ENCODE measurements at regions not wholly inside any gene's neighbourhood (a gene's known extent, or its start where the extent isn't known, plus 50 kb on each side); places are given as distances from the start of the nearest gene placed in this dataset.
"Not testable (repeated sequence)": the region's sequence is repeated elsewhere in the genome, so short reads cannot be mapped to it uniquely, and the experiment has no call there.

GRCh38 chrX:13378562-13379518 lies 59.0 kb upstream of the ATXN3L start:
- not testable (repeated sequence) for H3K36me3 ChIP-seq (ENCODE audit: insufficient read depth, low read length); H3K27me3 ChIP-seq (ENCODE audit: insufficient read depth, low read length); H3K27ac ChIP-seq (ENCODE audit: low read depth, low read length); H3K4me3 ChIP-seq (ENCODE audit: low read length); H3K9me3 ChIP-seq (ENCODE audit: insufficient read depth, low read depth, low read length); H3K9ac ChIP-seq (ENCODE audit: low read depth, low read length); H3K4me1 ChIP-seq (ENCODE audit: insufficient read depth, low read length)
- WGBS: 92% methylated on average over 53 of the region's 60 CpGs

DNA sequence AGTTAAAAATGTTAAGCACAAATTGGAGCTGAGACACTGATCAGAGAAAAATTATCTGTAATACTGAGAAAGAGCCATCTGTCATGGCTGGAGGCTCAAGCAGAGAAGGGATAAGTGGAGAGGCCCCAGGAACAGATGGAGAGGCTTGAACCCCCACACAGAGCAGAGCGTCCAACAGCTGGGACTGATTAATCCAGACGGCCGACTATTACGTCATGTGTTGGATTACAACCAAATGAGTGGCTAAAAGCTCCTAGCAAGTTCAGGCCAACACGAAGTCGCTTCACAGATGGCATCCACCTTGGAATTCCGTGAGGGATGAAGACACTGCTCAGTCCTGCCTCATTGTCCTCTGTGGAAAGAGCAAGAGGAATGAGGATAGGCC lies 57.7 kb upstream of the ATXN3L start:
- Histone ChIP-seq H3K27me3 (ENCODE audit: insufficient read depth, low read length) (no peaks in the 10 kb centered on the region), H3K27ac (ENCODE audit: low read depth, low read length) (no peak overlapping the region), H3K9me3 (ENCODE audit: insufficient read depth, low read depth, low read length) (no peaks in the 10 kb centered on the region), H3K4me1 (ENCODE audit: insufficient read depth, low read length) (no peaks in the 10 kb centered on the region), H3K36me3 (ENCODE audit: insufficient read depth, low read length) (no peaks in the 10 kb centered on the region), H3K4me3 (ENCODE audit: low read length) (no peak overlapping the region), H3K9ac (ENCODE audit: low read depth, low read length) (no peak overlapping the region)
- WGBS: 95% methylated on average over 7 of the region's 7 CpGs

DNA sequence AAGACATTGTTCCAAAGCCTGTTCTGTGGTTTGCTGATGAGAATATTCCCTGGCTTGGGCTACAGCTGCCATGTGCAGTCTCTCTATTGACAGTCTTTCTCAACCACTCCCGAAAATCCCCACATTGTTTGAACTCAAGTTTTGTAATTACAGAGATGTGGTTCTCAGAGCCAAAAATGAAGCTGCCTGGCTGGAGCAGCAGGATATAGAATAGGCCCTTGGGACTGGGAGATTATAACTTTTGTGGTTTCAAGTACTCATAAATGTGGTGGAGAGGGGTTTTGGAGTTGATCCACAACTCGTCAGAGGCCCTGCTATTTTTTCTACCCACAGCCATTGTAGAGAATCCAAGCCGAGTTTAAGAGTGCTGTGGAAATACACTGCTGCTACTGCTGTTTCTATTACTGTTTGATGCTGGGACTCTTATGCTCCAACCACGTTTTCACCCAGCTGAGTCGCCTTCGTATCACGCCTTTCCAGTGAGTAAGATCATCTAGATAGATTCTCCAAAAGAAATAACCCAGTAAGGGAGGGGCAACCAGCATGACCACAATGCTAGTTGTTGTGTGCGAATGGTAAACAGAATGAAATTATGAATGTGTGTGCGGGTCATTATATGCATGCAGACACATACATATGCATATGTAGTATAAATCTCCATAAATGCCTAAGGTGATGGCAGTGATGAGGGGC lies 57.1 kb upstream of the ATXN3L start:
- no peaks in the 10 kb centered on the region for H3K4me1 ChIP-seq (ENCODE audit: insufficient read depth, low read length)
- H3K36me3 ChIP-seq (ENCODE audit: insufficient read depth, low read length): no peaks in the 10 kb centered on the region
- no peaks in the 10 kb centered on the region for H3K9me3 ChIP-seq (ENCODE audit: insufficient read depth, low read depth, low read length)
- H3K9ac ChIP-seq (ENCODE audit: low read depth, low read length): no peak overlapping the region
- no peak overlapping the region for H3K27ac ChIP-seq (ENCODE audit: low read depth, low read length)
- WGBS: 98% methylated on average over 6 of the region's 9 CpGs
- H3K4me3 ChIP-seq (ENCODE audit: low read length): no peak overlapping the region
- H3K27me3 ChIP-seq (ENCODE audit: insufficient read depth, low read length): no peaks in the 10 kb centered on the region

DNA sequence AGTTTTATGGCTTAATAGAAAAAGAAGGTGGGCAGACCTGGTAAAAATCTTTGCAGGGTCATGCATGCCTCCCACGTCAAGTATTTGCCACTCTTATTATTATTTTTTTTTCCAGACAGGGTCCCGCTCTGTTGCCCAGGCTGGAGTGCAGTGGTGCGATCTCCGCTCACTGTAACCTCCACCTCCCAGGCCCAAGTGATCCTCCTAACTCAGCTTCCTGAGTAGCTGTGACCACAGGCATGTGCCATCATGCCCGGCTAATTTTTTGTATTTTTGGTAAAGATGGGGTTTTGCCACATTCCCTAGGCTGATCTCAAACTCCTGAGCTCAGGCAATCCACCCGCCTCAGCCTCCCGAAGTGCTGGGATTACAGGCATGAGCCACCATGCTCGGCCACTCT lies 55.7 kb upstream of the ATXN3L start:
- WGBS: 93% methylated on average over 8 of the region's 8 CpGs
- not testable (repeated sequence) for H3K4me1 ChIP-seq (ENCODE audit: insufficient read depth, low read length); H3K27ac ChIP-seq (ENCODE audit: low read depth, low read length)

GRCh38 chrX:13374364-13374763 lies 54.5 kb upstream of the ATXN3L start:
- Histone ChIP-seq H3K27ac (ENCODE audit: low read depth, low read length) (no peak overlapping the region), H3K27me3 (ENCODE audit: insufficient read depth, low read length) (no peaks in the 10 kb centered on the region), H3K9me3 (ENCODE audit: insufficient read depth, low read depth, low read length) (no peaks in the 10 kb centered on the region), H3K36me3 (ENCODE audit: insufficient read depth, low read length) (no peaks in the 10 kb centered on the region), H3K4me3 (ENCODE audit: low read length) (no peak overlapping the region), H3K4me1 (ENCODE audit: insufficient read depth, low read length) (peaks cover 6% of the 10 kb centered on the region), H3K9ac (ENCODE audit: low read depth, low read length) (no peak overlapping the region)
- WGBS: no CpG with 5 or more reads among the region's 2 CpGs

More for the DNA sequence above, 55.7 kb upstream of the ATXN3L start:
- H3K9ac ChIP-seq (ENCODE audit: low read depth, low read length); H3K4me3 ChIP-seq (ENCODE audit: low read length); H3K36me3 ChIP-seq (ENCODE audit: insufficient read depth, low read length); H3K27me3 ChIP-seq (ENCODE audit: insufficient read depth, low read length); H3K9me3 ChIP-seq (ENCODE audit: insufficient read depth, low read depth, low read length): not testable (repeated sequence)

DNA sequence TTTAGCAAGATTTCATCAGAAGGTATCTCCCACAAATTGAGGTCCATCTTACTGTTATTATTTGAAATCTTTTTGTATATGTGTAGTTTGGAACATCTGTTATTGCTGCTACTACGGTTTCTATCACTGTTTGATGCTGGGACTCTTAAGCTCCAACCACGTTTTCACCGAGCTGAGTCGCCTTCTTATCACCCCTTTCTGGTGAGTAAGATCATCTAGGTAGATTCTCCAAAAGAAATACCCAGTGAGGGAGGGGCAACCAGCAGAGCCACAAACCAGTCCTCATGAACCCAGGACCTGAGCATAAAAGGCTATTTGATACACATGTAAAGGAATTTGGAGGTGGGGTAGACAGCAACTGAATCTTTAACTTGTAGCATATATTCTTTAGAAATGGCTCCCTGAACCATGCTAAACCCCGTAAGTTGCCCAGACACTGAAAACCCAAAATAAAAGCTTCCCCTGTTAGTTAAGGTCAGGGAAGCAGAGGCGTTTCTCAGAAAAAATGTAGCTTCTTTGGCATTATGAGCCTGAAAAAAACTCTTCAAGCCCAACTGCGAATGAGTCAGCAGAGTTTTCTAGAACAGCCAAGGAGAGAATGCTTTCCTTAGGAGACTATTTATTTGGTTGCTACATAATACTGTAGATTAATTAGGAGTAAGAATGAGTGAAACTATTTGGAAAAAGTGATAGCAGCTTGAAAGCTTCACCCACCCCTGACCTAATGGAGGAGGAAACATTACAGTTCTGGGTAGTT lies 53.8 kb upstream of the ATXN3L start:
- Histone ChIP-seq H3K9ac (ENCODE audit: low read depth, low read length) (no peak overlapping the region), H3K27ac (ENCODE audit: low read depth, low read length) (no peak overlapping the region)

DNA sequence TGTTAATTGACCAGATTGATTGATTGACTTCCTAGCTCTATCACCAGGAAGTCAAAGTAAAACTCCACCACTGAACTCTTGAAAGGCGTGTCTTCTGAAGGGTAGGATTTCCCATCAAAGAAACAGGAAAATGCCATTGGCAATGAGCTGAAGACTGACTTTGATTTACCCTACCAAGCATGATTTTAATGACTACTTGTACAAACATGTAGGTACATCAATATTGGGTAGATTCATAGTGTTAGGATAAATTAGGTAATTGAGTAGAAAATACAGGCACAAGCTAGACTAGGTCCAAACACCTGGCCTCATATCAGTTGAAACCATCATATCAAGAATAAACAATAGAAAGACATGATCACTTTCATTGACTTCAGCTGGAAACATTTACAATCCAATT lies 53.2 kb upstream of the ATXN3L start:
- Histone ChIP-seq H3K27me3 (ENCODE audit: insufficient read depth, low read length) (no peaks in the 10 kb centered on the region), H3K27ac (ENCODE audit: low read depth, low read length) (no peak overlapping the region), H3K4me3 (ENCODE audit: low read length) (no peak overlapping the region), H3K9me3 (ENCODE audit: insufficient read depth, low read depth, low read length) (no peaks in the 10 kb centered on the region), H3K4me1 (ENCODE audit: insufficient read depth, low read length) (peaks cover 19% of the 10 kb centered on the region), H3K9ac (ENCODE audit: low read depth, low read length) (no peak overlapping the region), H3K36me3 (ENCODE audit: insufficient read depth, low read length) (no peaks in the 10 kb centered on the region)
- WGBS: 91% methylated on average over 1 of the region's 1 CpG

More for the DNA sequence above, 53.8 kb upstream of the ATXN3L start:
- no peaks in the 10 kb centered on the region for H3K36me3 ChIP-seq (ENCODE audit: insufficient read depth, low read length)
- no peaks in the 10 kb centered on the region for H3K9me3 ChIP-seq (ENCODE audit: insufficient read depth, low read depth, low read length)
- no peaks in the 10 kb centered on the region for H3K27me3 ChIP-seq (ENCODE audit: insufficient read depth, low read length)
- WGBS: 84% methylated on average over 6 of the region's 7 CpGs
- H3K4me3 ChIP-seq (ENCODE audit: low read length): no peak overlapping the region
- H3K4me1 ChIP-seq (ENCODE audit: insufficient read depth, low read length): peaks cover 14% of the 10 kb centered on the region

- Histone ChIP-seq H3K9ac (ENCODE audit: low read depth, low read length) (no peak overlapping the region), H3K27me3 (ENCODE audit: insufficient read depth, low read length) (no peaks in the 10 kb centered on the region), H3K4me3 (ENCODE audit: low read length) (no peak overlapping the region), H3K4me1 (ENCODE audit: insufficient read depth, low read length) (peaks cover 19% of the 10 kb centered on the region), H3K36me3 (ENCODE audit: insufficient read depth, low read length) (no peaks in the 10 kb centered on the region), H3K27ac (ENCODE audit: low read depth, low read length) (no peak overlapping the region), H3K9me3 (ENCODE audit: insufficient read depth, low read depth, low read length) (no peaks in the 10 kb centered on the region)
- WGBS: 100% methylated on average over 1 of the region's 2 CpGs
Observed at GRCh38 chrX:13372203-13372980, 52.5 kb upstream of the ATXN3L start.

DNA sequence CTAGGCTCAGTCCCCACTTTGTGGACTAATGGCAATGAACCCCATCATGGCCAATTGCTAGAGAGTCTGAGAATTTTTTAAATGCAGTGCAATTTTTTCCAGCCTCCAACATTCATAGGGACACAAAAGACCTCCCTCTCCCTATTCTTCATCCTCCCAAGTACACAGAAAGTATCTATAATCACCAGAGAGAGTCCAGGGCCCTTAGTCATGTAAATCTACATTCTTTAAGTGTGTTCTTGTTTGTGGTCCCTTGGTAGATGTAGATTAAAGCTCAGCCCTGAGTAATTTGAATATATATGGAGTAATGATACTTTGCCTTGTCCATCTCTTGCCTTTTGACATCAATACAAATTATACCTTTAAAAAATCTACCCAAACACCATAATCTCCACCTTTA lies 51.3 kb upstream of the ATXN3L start:
- no peak overlapping the region for H3K4me3 ChIP-seq (ENCODE audit: low read length)
- H3K9ac ChIP-seq (ENCODE audit: low read depth, low read length): no peak overlapping the region
- H3K27ac ChIP-seq (ENCODE audit: low read depth, low read length): no peak overlapping the region
- H3K36me3 ChIP-seq (ENCODE audit: insufficient read depth, low read length): no peaks in the 10 kb centered on the region
- H3K27me3 ChIP-seq (ENCODE audit: insufficient read depth, low read length): no peaks in the 10 kb centered on the region
- H3K4me1 ChIP-seq (ENCODE audit: insufficient read depth, low read length): peaks cover 19% of the 10 kb centered on the region
- no peaks in the 10 kb centered on the region for H3K9me3 ChIP-seq (ENCODE audit: insufficient read depth, low read depth, low read length)

DNA sequence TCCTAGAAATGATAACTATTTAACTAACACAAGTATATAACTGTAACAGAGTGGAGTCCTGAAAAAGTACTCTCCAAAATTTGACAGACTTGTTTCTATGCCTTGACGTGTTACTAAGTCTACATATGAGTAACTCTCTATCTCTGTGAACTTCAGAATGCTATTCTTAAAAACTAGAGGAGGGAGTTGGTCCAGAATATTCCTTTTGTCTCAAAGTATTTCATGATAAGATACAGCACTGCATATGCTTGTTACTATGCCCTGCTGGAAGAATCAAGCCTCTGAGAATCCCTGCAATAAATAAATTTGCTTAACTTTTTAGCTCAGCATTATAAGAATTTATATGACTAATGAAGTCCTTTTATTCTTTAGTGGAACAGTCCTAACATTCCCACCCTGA lies 50.9 kb upstream of the ATXN3L start:
- WGBS: no CpG with 5 or more reads among the region's 1 CpG
- Histone ChIP-seq H3K4me1 (ENCODE audit: insufficient read depth, low read length) (peaks cover 19% of the 10 kb centered on the region), H3K4me3 (ENCODE audit: low read length) (no peak overlapping the region), H3K9me3 (ENCODE audit: insufficient read depth, low read depth, low read length) (no peaks in the 10 kb centered on the region), H3K36me3 (ENCODE audit: insufficient read depth, low read length) (no peaks in the 10 kb centered on the region), H3K27me3 (ENCODE audit: insufficient read depth, low read length) (no peaks in the 10 kb centered on the region), H3K27ac (ENCODE audit: low read depth, low read length) (no peak overlapping the region), H3K9ac (ENCODE audit: low read depth, low read length) (no peak overlapping the region)

Data from HUES64 (cell line).